Kidney (tissue), 13 donors: ENCODE measurements at regions not wholly inside any gene's neighbourhood (a gene's known extent, or its start where the extent isn't known, plus 50 kb on each side); places are given as distances from the start of the nearest gene placed in this dataset.

Source experiments
- DNase-seq, 5 donors: peaks; one replicate each; pipeline ENCODE4 v3.0.0-alpha.2; 2013 to 2020
- FAIRE-seq: peaks from 2 replicates; lab custom pipeline; 2012; peaks lifted over from hg19 to GRCh38; lab: Jason Lieb, UNC
- H3K27ac ChIP-seq, 2 donors: one replicate each; pipeline ENCODE4 v1.7.0; 2013; ENCODE audit warnings: low read depth in 2 of 2, low read length in 2 of 2, inconsistent platforms in 1 of 2
- H3K27me3 ChIP-seq: one replicate; pipeline ENCODE4 v1.7.1; 2013; ENCODE audit warnings: low read length, inconsistent platforms; ENCODE audit not compliant: control insufficient read depth, insufficient read depth
- H3K36me3 ChIP-seq, 3 donors: one replicate each; pipeline versions ENCODE4 v1.7.0 to v1.7.1; 2013; ENCODE audit warnings: low read length in 3 of 3, control low read depth in 1 of 3, inconsistent platforms in 1 of 3; ENCODE audit not compliant: insufficient read depth in 3 of 3, control insufficient read depth in 2 of 3
- H3K4me1 ChIP-seq, 3 donors: one replicate each; pipeline versions ENCODE4 v1.7.0 to v1.7.1; 2013; ENCODE audit warnings: low read length in 3 of 3, inconsistent platforms in 1 of 3, low read depth in 1 of 3; ENCODE audit not compliant: control insufficient read depth in 2 of 3, insufficient read depth in 2 of 3
- H3K4me3 ChIP-seq, 3 donors: one replicate each; pipeline versions ENCODE4 v1.7.0 to v1.8.1; 2013; ENCODE audit warnings: low read length in 3 of 3, control low read depth in 1 of 3, inconsistent platforms in 1 of 3
- H3K9ac ChIP-seq, 3 donors: one replicate each; pipeline versions ENCODE4 v1.7.0 to v1.7.1; 2013; ENCODE audit warnings: low read length in 3 of 3, control low read depth in 1 of 3, inconsistent platforms in 1 of 3
- H3K9me3 ChIP-seq, 3 donors: one replicate each; pipeline versions ENCODE4 v1.7.0 to v1.7.1; 2013; ENCODE audit warnings: low read length in 3 of 3, control low read depth in 1 of 3, inconsistent platforms in 1 of 3; ENCODE audit not compliant: control insufficient read depth in 2 of 3, insufficient read depth in 1 of 3
- intact Hi-C: fragments of 100-400 bp; cut with DNase I; formaldehyde crosslinking; loops from one replicate; pipeline ENCODE4 v1.11.1; 2022
- TF ChIP-seq, protein P1 (sequence below): IDR thresholded peaks from 3 replicates; pipeline ENCODE4 v1.5.1; 2012; ENCODE audit warnings: mild to moderate bottlenecking, moderate library complexity, borderline replicate concordance; ENCODE audit not compliant: insufficient read depth; ENCODE audit errors: extremely low read depth
- donor health status: control.
- donor health status: control.
- donor health status: control.
- donor health status: control.
- donor health status: control.
- donor health status: DM: yes; HTN: yes; CAD: no.
- donor health status: Normal renal cell carcinoma (clear cell type).

DNA sequence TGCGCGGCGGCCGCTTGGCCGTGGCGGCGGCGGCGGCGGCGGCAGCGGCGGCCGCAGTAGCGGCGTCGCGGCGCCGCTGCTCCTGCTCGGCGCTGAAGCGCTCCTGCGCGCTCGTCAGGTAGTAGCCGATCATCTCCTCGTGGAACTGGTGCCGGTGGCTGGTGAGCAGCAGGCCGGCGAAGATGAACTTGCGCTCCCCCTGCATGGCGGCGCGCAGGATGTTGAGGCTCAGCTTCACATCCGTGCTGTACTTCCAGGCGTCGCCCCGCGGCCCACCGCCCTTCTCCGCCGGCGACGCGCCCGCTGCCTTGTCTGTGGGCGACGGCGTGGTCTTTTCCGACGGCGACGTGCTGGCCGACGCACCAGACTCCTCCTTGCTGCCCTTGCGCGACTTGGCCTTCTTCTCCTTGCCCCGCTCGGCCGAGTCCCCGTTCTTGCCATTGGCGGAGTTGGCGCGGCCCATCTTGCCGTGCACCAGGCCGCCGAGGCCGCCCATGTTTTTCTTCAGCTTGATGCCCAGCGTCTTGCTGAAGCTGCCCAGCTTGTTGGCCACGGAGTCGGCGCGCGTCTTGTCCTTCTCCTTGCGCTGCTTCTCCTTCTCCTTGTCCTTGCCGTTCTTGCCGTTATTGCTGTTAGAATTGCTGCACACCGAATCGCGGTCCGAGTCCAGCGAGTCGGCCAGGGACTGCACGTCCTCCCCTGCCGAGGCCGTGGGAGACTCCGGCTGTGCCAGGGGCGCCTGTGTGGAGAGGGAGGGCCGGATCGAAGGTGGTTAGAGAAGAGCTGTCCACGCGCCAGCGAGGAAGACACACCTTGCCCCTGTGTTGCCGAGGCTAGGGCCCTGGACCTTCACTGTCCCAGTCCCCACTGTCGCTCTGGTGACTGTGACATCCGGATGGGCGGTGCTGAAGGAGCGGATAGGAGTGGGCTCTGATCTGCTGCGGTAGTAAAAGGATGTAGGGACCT lies 157.6 kb downstream of the KLF13 start:
- no peak for FAIRE-seq
- no peak overlapping the region for H3K4me3 ChIP-seq

DNA sequence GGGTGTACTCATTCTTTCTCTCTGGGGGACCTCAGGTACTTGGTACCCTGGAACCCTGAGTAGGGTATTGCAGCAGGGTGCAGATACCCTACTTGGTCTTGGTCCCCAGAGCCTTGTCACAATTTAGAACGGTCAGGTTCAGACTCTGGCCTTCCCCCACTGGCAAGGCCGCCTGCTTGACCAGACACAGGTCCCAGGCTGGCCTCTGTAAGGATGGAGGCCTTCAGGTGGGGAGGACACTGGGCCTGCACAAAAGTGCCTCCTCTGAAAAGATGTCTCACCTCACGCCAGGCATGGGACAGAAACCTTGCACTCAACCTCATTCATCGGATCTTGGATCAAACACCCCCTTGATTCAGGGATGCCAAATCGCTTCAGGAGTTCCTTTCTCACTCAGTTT lies 158.4 kb downstream of the KLF13 start:
- H3K36me3 ChIP-seq, result no peaks in the 10 kb centered on the region
- no peak overlapping the region for H3K4me3 ChIP-seq
- no peak overlapping the region for H3K9ac ChIP-seq
- FAIRE-seq (no peak), DNase-seq (peak in 1 of 5 donors; percentile 44)
- peaks cover 4% of the 10 kb centered on the region for H3K27me3 ChIP-seq
- H3K27ac ChIP-seq, result no peak overlapping the region
- TF ChIP-seq, protein P1, sequence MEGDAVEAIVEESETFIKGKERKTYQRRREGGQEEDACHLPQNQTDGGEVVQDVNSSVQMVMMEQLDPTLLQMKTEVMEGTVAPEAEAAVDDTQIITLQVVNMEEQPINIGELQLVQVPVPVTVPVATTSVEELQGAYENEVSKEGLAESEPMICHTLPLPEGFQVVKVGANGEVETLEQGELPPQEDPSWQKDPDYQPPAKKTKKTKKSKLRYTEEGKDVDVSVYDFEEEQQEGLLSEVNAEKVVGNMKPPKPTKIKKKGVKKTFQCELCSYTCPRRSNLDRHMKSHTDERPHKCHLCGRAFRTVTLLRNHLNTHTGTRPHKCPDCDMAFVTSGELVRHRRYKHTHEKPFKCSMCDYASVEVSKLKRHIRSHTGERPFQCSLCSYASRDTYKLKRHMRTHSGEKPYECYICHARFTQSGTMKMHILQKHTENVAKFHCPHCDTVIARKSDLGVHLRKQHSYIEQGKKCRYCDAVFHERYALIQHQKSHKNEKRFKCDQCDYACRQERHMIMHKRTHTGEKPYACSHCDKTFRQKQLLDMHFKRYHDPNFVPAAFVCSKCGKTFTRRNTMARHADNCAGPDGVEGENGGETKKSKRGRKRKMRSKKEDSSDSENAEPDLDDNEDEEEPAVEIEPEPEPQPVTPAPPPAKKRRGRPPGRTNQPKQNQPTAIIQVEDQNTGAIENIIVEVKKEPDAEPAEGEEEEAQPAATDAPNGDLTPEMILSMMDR, result no peak
- peaks cover 0 to 11% (median 3%) of the 10 kb centered on the region in 3 donors for H3K4me1 ChIP-seq
- intact Hi-C loops, result loop anchor here (5.0 to 10.0 kb wide), 2 partner anchors 130 to 283 kb away; no protein-coding TSS in a partner anchor
- H3K9me3 ChIP-seq, result no peaks in the 10 kb centered on the region

More for the DNA sequence above, 157.6 kb downstream of the KLF13 start:
- intact Hi-C loops, result loop anchor here (10.0 kb wide), 1 partner anchor 129 kb away; no protein-coding TSS in a partner anchor
- H3K27ac ChIP-seq, result no peak overlapping the region
- no peaks in the 10 kb centered on the region for H3K36me3 ChIP-seq
- H3K4me1 ChIP-seq, result peaks cover 0 to 7% (median 3%) of the 10 kb centered on the region in 3 donors
- no peaks in the 10 kb centered on the region for H3K9me3 ChIP-seq
- TF ChIP-seq, protein P1, result no peak
- peak in 1 of 5 donors; percentile 78 for DNase-seq
- peaks cover 4% of the 10 kb centered on the region for H3K27me3 ChIP-seq
- H3K9ac ChIP-seq, result no peak overlapping the region

DNA sequence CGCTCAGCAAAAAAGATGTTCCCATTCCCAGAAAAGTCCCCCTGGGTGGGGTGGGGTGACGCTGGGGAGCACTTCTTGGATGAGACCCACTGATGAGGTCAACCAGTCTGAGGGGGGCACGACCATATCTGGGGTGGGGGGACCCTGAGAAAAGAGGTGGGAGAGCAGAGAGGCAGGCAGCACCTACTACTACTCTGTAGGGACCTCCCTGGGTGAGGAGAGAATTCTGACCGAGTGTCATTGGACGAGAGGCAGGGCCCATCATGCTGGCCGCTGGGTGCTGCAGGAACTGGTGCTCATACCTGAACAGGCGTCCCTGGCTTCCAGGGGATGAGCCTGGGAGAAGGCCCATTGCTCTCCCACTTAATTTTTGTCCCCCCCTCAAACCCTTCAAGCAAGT lies 158.8 kb downstream of the KLF13 start:
- no peak overlapping the region for H3K9ac ChIP-seq
- intact Hi-C loops, result loop anchor here (5.0 to 10.0 kb wide), 2 partner anchors 131 to 283 kb away; no protein-coding TSS in a partner anchor
- H3K4me1 ChIP-seq, result peaks cover 0 to 11% (median 3%) of the 10 kb centered on the region in 3 donors
- FAIRE-seq (no peak), DNase-seq (peak in 1 of 5 donors; percentile 41)
- H3K36me3 ChIP-seq, result no peaks in the 10 kb centered on the region
- no peak overlapping the region for H3K4me3 ChIP-seq
- H3K27ac ChIP-seq, result no peak overlapping the region
- peaks cover 4% of the 10 kb centered on the region for H3K27me3 ChIP-seq
- TF ChIP-seq, protein P1, result no peak
- no peaks in the 10 kb centered on the region for H3K9me3 ChIP-seq
